Endothelial cell of umbilical vein (primary cell): ENCODE measurements at regions not wholly inside any gene's neighbourhood (a gene's known extent, or its start where the extent isn't known, plus 50 kb on each side); places are given as distances from the start of the nearest gene placed in this dataset.

Experiments used
- POLR2A ChIP-seq: IDR thresholded peaks from 2 replicates; pipeline ENCODE4 v1.6.1; 2012; ENCODE audit warnings: low read depth, mild to moderate bottlenecking, control low read depth, low read length
- TF ChIP-seq, protein P1 (sequence below), 2 donors: IDR thresholded peaks; 1 replicate in 1 of 2; 2 replicates in 1 of 2; pipeline ENCODE4 v1.5.1; 2011; ENCODE audit warnings: low read length in 2 of 2, mild to moderate bottlenecking in 2 of 2, moderate library complexity in 2 of 2, control low read depth in 1 of 2, inconsistent platforms in 1 of 2, low read depth in 1 of 2; ENCODE audit not compliant: insufficient read depth in 1 of 2; ENCODE audit errors: extremely low read depth in 1 of 2

- TF ChIP-seq, protein P1, sequence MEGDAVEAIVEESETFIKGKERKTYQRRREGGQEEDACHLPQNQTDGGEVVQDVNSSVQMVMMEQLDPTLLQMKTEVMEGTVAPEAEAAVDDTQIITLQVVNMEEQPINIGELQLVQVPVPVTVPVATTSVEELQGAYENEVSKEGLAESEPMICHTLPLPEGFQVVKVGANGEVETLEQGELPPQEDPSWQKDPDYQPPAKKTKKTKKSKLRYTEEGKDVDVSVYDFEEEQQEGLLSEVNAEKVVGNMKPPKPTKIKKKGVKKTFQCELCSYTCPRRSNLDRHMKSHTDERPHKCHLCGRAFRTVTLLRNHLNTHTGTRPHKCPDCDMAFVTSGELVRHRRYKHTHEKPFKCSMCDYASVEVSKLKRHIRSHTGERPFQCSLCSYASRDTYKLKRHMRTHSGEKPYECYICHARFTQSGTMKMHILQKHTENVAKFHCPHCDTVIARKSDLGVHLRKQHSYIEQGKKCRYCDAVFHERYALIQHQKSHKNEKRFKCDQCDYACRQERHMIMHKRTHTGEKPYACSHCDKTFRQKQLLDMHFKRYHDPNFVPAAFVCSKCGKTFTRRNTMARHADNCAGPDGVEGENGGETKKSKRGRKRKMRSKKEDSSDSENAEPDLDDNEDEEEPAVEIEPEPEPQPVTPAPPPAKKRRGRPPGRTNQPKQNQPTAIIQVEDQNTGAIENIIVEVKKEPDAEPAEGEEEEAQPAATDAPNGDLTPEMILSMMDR (IDR thresholded peaks at IDR 0.05; ENCODE audit: extremely low read depth in 1 of 2, insufficient read depth in 1 of 2, low read depth in 1 of 2, low read length in 2 of 2), result no peak
- TF ChIP-seq POLR2A, result no peak
Observed at GRCh38 chrY:7942711-7943110, 1031.2 kb upstream of the AMELY start.
